Left lung (tissue), 4 donors: ENCODE measurements at regions not wholly inside any gene's neighbourhood (a gene's known extent, or its start where the extent isn't known, plus 50 kb on each side); places are given as distances from the start of the nearest gene placed in this dataset.

Experiments
- ATAC-seq: fragments of 200-7000 bp; cut with Tn5 transposase; one replicate; pipeline ENCODE4 v1.9.1; 2020; ENCODE audit warnings: moderate library complexity
- DNase-seq, 4 donors: peaks; one replicate each; pipeline ENCODE4 v3.0.0-alpha.2; 2013 to 2020
- H3K27ac ChIP-seq, 2 donors: fragments of 200-600 bp; sonication (generic) in 1 of 2; one replicate each; pipeline versions ENCODE4 v1.5.0 to v1.8.0; 2020 to 2021
- H3K27me3 ChIP-seq, 2 donors: fragments of 200-600 bp; sonication (generic) in 1 of 2; one replicate each; pipeline versions ENCODE4 v1.5.0 to v1.8.0; 2020 to 2021
- H3K36me3 ChIP-seq, 2 donors: fragments of 200-600 bp; sonication (generic) in 1 of 2; one replicate each; pipeline versions ENCODE4 v1.5.0 to v1.8.0; 2020 to 2021
- H3K4me1 ChIP-seq, 2 donors: fragments of 200-600 bp; one replicate each; pipeline ENCODE4 v1.8.0; 2021
- H3K4me3 ChIP-seq, 2 donors: fragments of 200-600 bp; sonication (generic) in 1 of 2; one replicate each; pipeline versions ENCODE4 v1.5.0 to v1.8.0; 2020 to 2021; ENCODE audit warnings: mild to moderate bottlenecking in 1 of 2
- H3K9me3 ChIP-seq, 2 donors: fragments of 200-600 bp; sonication (generic) in 1 of 2; one replicate each; pipeline versions ENCODE4 v1.5.0 to v1.8.0; 2020 to 2021
- intact Hi-C, 2 donors: fragments of 100-400 bp; cut with DNase I; formaldehyde crosslinking; loops; one replicate each; pipeline versions ENCODE4 v1.11.2 to v1.14.2; 2022
- TF ChIP-seq, protein P1 (sequence below), 2 donors: fragments of 200-600 bp; sonication (generic) in 1 of 2; IDR thresholded peaks; one replicate each; pipeline versions ENCODE4 v1.5.0 to v1.8.0; 2021; ENCODE audit warnings: antibody characterized with exemption in 2 of 2
- donor health status: DM: no; HTN: yes; CAD: no.
- donor health status: DM: no; HTN: no; CAD: no.

DNA sequence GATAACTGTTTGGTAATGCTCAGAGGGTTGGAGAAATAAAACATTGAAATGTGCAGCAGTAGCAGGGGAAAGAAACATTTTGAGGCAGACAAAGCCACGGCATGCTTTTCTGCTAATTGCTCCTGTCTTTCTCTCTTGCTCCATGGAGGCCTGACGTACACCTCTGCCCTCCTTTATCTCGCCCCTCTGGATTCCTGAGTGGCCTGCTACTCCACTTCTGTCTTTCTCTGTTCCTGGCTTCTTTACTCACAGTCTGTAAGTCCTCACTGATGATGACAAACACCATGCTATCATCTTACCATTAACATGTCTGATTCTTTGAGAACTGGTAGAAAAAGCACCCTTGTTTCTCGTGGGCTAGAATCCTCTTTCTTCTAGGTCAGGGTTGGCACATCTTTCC, 392.9 kb downstream of the MEIS1 start:
- H3K4me1 ChIP-seq = no peaks in the 10 kb centered on the region
- intact Hi-C loops = no loop called here
- no peaks in the 10 kb centered on the region for H3K9me3 ChIP-seq
- no peaks in the 10 kb centered on the region for H3K27me3 ChIP-seq
- no peak overlapping the region for H3K4me3 ChIP-seq
- H3K36me3 ChIP-seq = no peaks in the 10 kb centered on the region
- no peak overlapping the region for H3K27ac ChIP-seq
- no peak for ATAC-seq
- TF ChIP-seq, protein P1, sequence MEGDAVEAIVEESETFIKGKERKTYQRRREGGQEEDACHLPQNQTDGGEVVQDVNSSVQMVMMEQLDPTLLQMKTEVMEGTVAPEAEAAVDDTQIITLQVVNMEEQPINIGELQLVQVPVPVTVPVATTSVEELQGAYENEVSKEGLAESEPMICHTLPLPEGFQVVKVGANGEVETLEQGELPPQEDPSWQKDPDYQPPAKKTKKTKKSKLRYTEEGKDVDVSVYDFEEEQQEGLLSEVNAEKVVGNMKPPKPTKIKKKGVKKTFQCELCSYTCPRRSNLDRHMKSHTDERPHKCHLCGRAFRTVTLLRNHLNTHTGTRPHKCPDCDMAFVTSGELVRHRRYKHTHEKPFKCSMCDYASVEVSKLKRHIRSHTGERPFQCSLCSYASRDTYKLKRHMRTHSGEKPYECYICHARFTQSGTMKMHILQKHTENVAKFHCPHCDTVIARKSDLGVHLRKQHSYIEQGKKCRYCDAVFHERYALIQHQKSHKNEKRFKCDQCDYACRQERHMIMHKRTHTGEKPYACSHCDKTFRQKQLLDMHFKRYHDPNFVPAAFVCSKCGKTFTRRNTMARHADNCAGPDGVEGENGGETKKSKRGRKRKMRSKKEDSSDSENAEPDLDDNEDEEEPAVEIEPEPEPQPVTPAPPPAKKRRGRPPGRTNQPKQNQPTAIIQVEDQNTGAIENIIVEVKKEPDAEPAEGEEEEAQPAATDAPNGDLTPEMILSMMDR (IDR thresholded peaks at IDR 0.05) = no peak
- no peak for DNase-seq

DNA sequence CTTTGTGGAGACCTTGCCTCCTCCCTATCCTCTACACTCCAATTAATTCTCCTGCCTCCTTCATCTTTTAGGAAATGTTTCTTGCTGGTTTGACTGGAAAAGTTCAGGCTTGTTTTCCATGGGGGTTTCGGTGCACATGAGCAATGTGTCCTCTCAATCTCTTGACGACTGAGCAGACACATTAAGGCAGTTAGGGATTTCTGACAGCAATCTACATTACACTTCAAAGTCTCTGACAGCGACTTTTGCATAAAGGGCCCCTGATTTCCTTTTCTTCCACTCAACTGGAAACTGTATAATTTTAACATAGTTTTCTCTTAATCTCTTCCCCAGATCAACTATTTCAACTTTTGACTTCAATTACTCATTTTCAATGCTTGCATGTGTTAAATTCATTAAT, 394.0 kb downstream of the MEIS1 start:
- H3K36me3 ChIP-seq = no peaks in the 10 kb centered on the region
- no peak overlapping the region for H3K4me3 ChIP-seq
- no peaks in the 10 kb centered on the region for H3K9me3 ChIP-seq
- DNase-seq (no peak), ATAC-seq (no peak)
- no peaks in the 10 kb centered on the region for H3K27me3 ChIP-seq
- intact Hi-C loops = no loop called here
- TF ChIP-seq, protein P1 (IDR thresholded peaks at IDR 0.05) = no peak
- H3K27ac ChIP-seq = no peak overlapping the region
- H3K4me1 ChIP-seq = no peaks in the 10 kb centered on the region

- Histone ChIP-seq H3K9me3 (no peaks in the 10 kb centered on the region), H3K4me1 (no peaks in the 10 kb centered on the region), H3K36me3 (no peaks in the 10 kb centered on the region), H3K27me3 (no peaks in the 10 kb centered on the region), H3K4me3 (no peak overlapping the region), H3K27ac (no peak overlapping the region)
- ATAC-seq (no peak), DNase-seq (peak in 2 of 4 donors; percentile 53 to 74)
- TF ChIP-seq, protein P1 (IDR thresholded peaks at IDR 0.05) = no peak
- intact Hi-C loops = no loop called here
Observed at GRCh38 chr2:66830881-66831280, 396.0 kb downstream of the MEIS1 start.

DNA sequence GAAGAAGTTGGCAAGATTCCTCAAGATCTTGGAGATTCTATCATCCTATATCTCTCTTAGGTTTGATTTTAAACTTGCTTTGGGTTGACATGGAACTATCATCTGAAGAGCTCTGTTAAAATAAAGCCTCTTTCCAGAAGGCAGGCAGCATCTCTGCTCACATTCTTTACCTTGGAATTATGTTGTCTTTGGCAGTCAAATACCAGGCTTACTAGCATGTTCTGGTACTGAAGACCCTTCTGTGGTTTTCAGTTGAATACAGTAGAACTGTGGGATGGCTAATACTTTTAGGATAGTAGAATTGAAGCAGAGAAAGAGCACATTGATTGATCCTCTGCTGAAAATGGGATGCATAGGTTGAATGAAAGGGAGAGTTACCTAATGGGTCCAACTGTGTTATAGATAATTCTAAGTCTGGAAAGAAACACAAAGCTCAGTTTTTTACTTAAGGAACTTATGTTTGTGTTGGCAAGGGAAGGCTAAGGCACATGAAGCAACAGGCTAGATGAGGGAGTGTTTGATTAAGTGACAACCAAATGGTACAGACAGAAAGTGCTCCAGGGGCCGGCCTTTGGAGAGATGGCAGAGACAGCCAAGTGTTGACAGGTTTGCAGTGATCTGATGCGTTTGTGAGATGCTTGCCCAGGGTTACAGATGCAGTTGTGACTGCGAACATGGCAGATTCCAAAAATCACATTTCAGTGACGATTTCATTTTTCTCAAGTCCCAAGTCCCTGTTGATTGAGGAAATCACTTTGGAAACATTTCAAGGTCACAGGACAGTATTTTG, 397.9 kb downstream of the MEIS1 start:
- Histone ChIP-seq H3K4me3 (no peak overlapping the region), H3K27me3 (no peaks in the 10 kb centered on the region), H3K36me3 (no peaks in the 10 kb centered on the region), H3K27ac (no peak overlapping the region), H3K9me3 (no peaks in the 10 kb centered on the region), H3K4me1 (no peaks in the 10 kb centered on the region)
- peak in 2 of 4 donors; percentile 86 to 92 for DNase-seq
- ATAC-seq = peak; percentile 24
- intact Hi-C loops = no loop called here
- TF ChIP-seq, protein P1 (IDR thresholded peaks at IDR 0.05) = no peak

- no peak overlapping the region for H3K27ac ChIP-seq
- DNase-seq (no peak), ATAC-seq (no peak)
- intact Hi-C loops = no loop called here
- H3K4me1 ChIP-seq = no peaks in the 10 kb centered on the region
- TF ChIP-seq, protein P1 (IDR thresholded peaks at IDR 0.05) = no peak
- no peaks in the 10 kb centered on the region for H3K36me3 ChIP-seq
- H3K4me3 ChIP-seq = no peak overlapping the region
- H3K27me3 ChIP-seq = no peaks in the 10 kb centered on the region
- no peaks in the 10 kb centered on the region for H3K9me3 ChIP-seq
Observed at GRCh38 chr2:66834859-66835258, 399.9 kb downstream of the MEIS1 start.
